Right lobe of liver (tissue), 4 donors: ENCODE measurements at regions not wholly inside any gene's neighbourhood (a gene's known extent, or its start where the extent isn't known, plus 50 kb on each side); places are given as distances from the start of the nearest gene placed in this dataset.

Experiments
- CTCF ChIP-seq, 4 donors: fragments of 200-600 bp in 3 of 4; fragments of 450-650 bp in 1 of 4; IDR thresholded peaks; one replicate each; pipeline versions ENCODE4 v1.5.1 to v1.8.0; 2016 to 2022; ENCODE audit warnings: antibody characterized with exemption in 4 of 4, mild to moderate bottlenecking in 2 of 4
- POLR2A ChIP-seq: fragments of 450-650 bp; IDR thresholded peaks from one replicate; pipeline ENCODE4 v1.6.1; 2017; ENCODE audit warnings: antibody characterized with exemption, mild to moderate bottlenecking
- donor health status: DM: no; HTN: no; CAD: no.
- donor health status: DM: no; HTN: no; CAD: no.
- donor health status: DM: no; HTN: yes; CAD: no.

GRCh38 chr10:84583501-84583900 is 255.1 kb downstream of the CCSER2 start:
- TF ChIP-seq CTCF (IDR thresholded peaks at IDR 0.05) (no peak), POLR2A (no peak)
